ENCODE measurements at regions not wholly inside any gene's neighbourhood (a gene's known extent, or its start where the extent isn't known, plus 50 kb on each side); places are given as distances from the start of the nearest gene placed in this dataset.

GRCh38 chr4:134695433-134695832 is 493.8 kb upstream of the PABPC4L start:
- no peak overlapping the region for H3K27ac ChIP-seq
- no peaks in the 10 kb centered on the region for H3K9me3 ChIP-seq
- H3K4me3 ChIP-seq (replicated peaks in 1 of 3): no peak overlapping the region
- WGBS, 2 donors: 86 to 93% methylated on average over 1 of the region's 1 CpG
- intact Hi-C loops (cut with DNase I): no loop called here
- H3K27me3 ChIP-seq: no peaks in the 10 kb centered on the region
- H3K36me3 ChIP-seq: no peaks in the 10 kb centered on the region
- TF ChIP-seq CTCF (IDR thresholded peaks at IDR 0.05) (no peak), POLR2A (IDR thresholded peaks at IDR 0.05) (no peak)
- DNase-seq: no peak
- H3K4me1 ChIP-seq: no peaks in the 10 kb centered on the region

DNA sequence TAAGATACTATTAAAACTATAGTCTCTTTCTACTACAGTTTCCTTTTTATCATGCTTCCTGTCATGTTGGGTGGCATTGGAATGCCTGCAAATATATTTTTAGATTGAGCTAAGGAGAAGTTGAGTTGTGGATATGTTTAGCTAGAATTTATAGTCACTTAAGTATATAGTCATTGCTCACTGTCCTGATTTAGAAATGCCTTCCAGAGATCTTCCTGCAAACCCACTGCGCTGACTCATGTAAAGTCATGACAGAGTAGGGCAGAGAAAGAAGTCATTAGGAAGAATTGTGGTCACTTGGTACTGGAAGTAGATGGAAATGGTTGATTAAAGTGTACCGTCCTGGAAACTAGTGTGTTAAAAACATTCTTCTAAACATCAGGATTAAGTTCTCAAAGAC is 490.3 kb upstream of the PABPC4L start:
- Histone ChIP-seq H3K4me3 (replicated peaks in 1 of 3) (no peak overlapping the region), H3K27ac (no peak overlapping the region), H3K27me3 (no peaks in the 10 kb centered on the region), H3K9me3 (no peaks in the 10 kb centered on the region), H3K4me1 (no peaks in the 10 kb centered on the region), H3K36me3 (no peaks in the 10 kb centered on the region)
- DNase-seq: no peak
- intact Hi-C loops (cut with DNase I): no loop called here
- 93 to 95% methylated on average over 2 of the region's 2 CpGs for WGBS, 2 donors
- TF ChIP-seq CTCF (IDR thresholded peaks at IDR 0.05) (no peak), POLR2A (IDR thresholded peaks at IDR 0.05) (no peak)

DNA sequence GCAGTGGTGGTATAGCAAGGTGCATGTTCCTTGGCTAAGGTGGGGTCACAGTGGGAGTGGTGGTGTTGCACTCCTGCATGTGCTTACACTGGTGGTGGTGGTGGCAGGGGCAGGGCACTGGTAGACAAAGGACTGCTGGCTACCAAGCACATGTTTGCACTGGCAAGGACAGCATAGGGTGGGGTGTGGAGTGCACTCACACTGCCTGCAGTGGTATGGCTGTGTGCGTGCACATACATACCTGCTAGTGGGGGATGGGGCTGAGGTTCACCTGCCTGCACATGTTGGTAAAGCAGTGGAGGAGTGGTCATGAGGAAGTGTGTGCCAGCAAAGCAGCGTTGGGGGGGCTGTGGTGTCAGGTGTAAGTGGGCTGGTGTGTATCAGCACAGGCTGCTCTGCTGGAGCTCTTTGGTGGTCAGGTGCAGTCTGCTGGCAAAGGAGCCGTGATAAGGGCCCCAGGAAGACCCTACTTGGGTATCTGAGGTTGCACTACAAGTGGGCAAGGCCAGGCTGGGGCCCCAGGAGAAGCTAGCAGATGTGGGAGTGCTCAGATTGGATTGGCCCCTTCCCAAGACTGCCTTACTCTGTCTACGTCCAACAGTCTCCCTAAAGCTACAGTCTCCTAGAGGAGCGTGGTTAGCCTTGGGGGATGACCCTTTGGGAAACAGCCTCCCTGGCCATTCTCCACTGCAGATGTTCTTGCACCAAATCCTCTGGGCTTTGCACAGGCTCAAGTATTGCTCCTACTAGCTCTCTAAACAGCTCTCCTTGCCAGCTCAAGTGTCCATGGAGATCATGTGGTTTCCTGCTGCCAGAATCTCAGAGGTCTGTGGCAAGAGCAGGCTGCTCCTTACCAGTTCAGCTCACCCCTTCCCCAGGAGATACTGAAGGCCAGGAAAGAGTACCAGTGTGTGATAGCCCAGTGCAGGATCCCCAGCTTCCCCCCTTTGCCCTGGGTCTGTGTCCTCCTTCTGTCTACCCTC is 486.3 kb upstream of the PABPC4L start:
- no peak overlapping the region for H3K4me3 ChIP-seq (replicated peaks in 1 of 3)
- intact Hi-C loops (cut with DNase I): no loop called here
- no peaks in the 10 kb centered on the region for H3K4me1 ChIP-seq
- no peaks in the 10 kb centered on the region for H3K27me3 ChIP-seq
- H3K27ac ChIP-seq: no peak overlapping the region
- DNase-seq: peak; percentile 54 to 61
- H3K36me3 ChIP-seq: no peaks in the 10 kb centered on the region
- no peak for TF ChIP-seq CTCF (IDR thresholded peaks at IDR 0.05)
- TF ChIP-seq POLR2A (IDR thresholded peaks at IDR 0.05): no peak
- no peaks in the 10 kb centered on the region for H3K9me3 ChIP-seq
- 76 to 84% methylated on average over 5 of the region's 5 CpGs for WGBS, 2 donors

DNA sequence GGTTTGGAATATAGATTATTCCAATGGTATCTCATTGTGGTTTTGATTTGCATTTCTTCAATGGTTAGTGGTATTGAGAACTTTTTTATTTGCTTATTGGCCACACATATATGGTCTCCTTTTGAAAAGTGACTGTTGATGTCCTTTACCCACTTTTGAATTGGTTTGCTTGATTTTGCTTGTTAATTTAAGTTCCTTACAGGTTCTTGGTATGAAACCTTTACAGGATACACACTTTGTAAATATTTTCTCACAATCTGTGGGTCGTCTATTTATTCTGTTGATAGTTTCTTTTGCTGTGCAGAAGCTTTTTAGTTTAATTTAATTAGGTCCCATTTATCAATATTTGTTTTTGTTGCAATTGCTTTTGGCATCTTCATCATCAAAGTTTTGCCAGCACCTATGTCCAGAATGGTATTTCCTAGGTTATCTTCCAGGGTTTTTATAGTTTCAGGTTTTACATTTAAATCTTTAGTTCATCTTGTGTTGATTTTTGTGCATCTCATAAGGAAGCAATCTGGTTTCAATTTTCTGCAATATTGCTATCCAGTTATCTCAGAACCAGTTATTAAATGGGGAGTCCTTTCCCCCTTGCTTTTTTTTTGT is 475.7 kb upstream of the PABPC4L start:
- intact Hi-C loops (cut with DNase I): no loop called here
- no peaks in the 10 kb centered on the region for H3K9me3 ChIP-seq
- no peak for DNase-seq
- H3K27ac ChIP-seq: no peak overlapping the region
- no peaks in the 10 kb centered on the region for H3K27me3 ChIP-seq
- 84 to 87% methylated on average over 1 of the region's 1 CpG for WGBS, 2 donors
- H3K36me3 ChIP-seq: no peaks in the 10 kb centered on the region
- H3K4me1 ChIP-seq: no peaks in the 10 kb centered on the region
- H3K4me3 ChIP-seq (replicated peaks in 1 of 3): no peak overlapping the region
- no peak for TF ChIP-seq POLR2A (IDR thresholded peaks at IDR 0.05)
- no peak for TF ChIP-seq CTCF (IDR thresholded peaks at IDR 0.05)

DNA sequence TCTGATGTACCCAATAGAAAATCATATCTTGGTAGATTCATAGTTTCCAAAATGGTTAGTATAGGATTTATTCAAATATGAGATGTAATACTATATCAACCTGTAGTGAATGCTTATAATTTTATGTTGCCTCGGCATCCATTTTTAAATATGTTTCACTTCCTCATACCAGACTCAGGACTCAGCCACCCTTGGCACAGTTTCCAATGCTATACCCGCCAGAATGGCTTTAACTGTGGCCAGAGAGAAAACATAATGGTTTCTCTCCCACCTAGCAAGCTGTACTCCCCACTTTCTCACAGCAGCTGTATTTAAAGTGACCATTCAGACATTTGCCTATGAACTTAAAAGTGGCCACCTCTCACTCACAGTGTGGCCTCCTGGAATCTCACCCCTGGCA is 466.6 kb upstream of the PABPC4L start:
- Histone ChIP-seq H3K27ac (no peak overlapping the region), H3K36me3 (no peaks in the 10 kb centered on the region), H3K4me1 (no peaks in the 10 kb centered on the region), H3K4me3 (replicated peaks in 1 of 3) (no peak overlapping the region), H3K9me3 (no peaks in the 10 kb centered on the region), H3K27me3 (no peaks in the 10 kb centered on the region)
- TF ChIP-seq POLR2A (IDR thresholded peaks at IDR 0.05) (no peak), CTCF (IDR thresholded peaks at IDR 0.05) (no peak)
- 86 to 90% methylated on average over 2 of the region's 2 CpGs for whole genome bisulfite sequencing, 2 donors
- intact Hi-C loops (cut with DNase I): no loop called here
- DNase-seq: no peak

All from thyroid gland (tissue), 4 donors.